ENCODE measurements at regions not wholly inside any gene's neighbourhood (a gene's known extent, or its start where the extent isn't known, plus 50 kb on each side); places are given as distances from the start of the nearest gene placed in this dataset.
"Not testable (repeated sequence)": the region's sequence is repeated elsewhere in the genome, so short reads cannot be mapped to it uniquely, and the experiment has no call there.

- no peak for DNase-seq
Observed at GRCh38 chr1:68767941-68768340, 271.1 kb upstream of the DEPDC1 start.

GRCh38 chr1:68770817-68771216 lies 273.9 kb upstream of the DEPDC1 start:
- H3K79me2 ChIP-seq (ENCODE audit: low read length) = no peaks in the 10 kb centered on the region
- H3K9me3 ChIP-seq (replicated peaks; ENCODE audit: insufficient read depth, low read length) = no peaks in the 10 kb centered on the region
- H3K27me3 ChIP-seq (replicated peaks; ENCODE audit: insufficient read depth, low read length) = no peaks in the 10 kb centered on the region
- H2AFZ ChIP-seq (ENCODE audit: low read length) = no peak overlapping the region
- H3K9ac ChIP-seq (ENCODE audit: low read length) = no peak overlapping the region
- H3K4me2 ChIP-seq (ENCODE audit: low read depth, low read length) = no peak overlapping the region
- H3K9me2 ChIP-seq (replicated peaks; ENCODE audit: insufficient read depth, low read length) = no peaks in the 10 kb centered on the region
- no peaks in the 10 kb centered on the region for H3K4me1 ChIP-seq (ENCODE audit: low read length)
- no peak overlapping the region for H3K27ac ChIP-seq (ENCODE audit: low read length)
- H4K20me1 ChIP-seq (ENCODE audit: insufficient read depth, low read length) = no peaks in the 10 kb centered on the region
- H3K36me3 ChIP-seq (replicated peaks; ENCODE audit: insufficient read depth, low read length) = no peaks in the 10 kb centered on the region
- no peak for TF ChIP-seq EZH2phosphoT487 (IDR thresholded peaks at IDR 0.05; ENCODE audit: low read length)
- no peak for TF ChIP-seq CTCF (IDR thresholded peaks at IDR 0.05; ENCODE audit: low read length)
- TF ChIP-seq EZH2 (optimal IDR thresholded peaks at IDR 0.05; ENCODE audit: low read depth, low read length) = no peak
- H3K4me3 ChIP-seq (ENCODE audit: low read length) = no peak overlapping the region
- no peaks in the 10 kb centered on the region for H3F3A ChIP-seq (ENCODE audit: insufficient read depth, low read length)
- no peak for DNase-seq

More at GRCh38 chr1:68767941-68768340, 271.1 kb upstream of the DEPDC1 start:
- Histone ChIP-seq H3K9ac (ENCODE audit: low read length) (no peak overlapping the region), H3K36me3 (replicated peaks; ENCODE audit: insufficient read depth, low read length) (no peaks in the 10 kb centered on the region), H4K20me1 (ENCODE audit: insufficient read depth, low read length) (no peaks in the 10 kb centered on the region), H2AFZ (ENCODE audit: low read length) (no peak overlapping the region), H3K27me3 (replicated peaks; ENCODE audit: insufficient read depth, low read length) (no peaks in the 10 kb centered on the region), H3F3A (ENCODE audit: insufficient read depth, low read length) (no peaks in the 10 kb centered on the region), H3K79me2 (ENCODE audit: low read length) (no peaks in the 10 kb centered on the region), H3K9me2 (replicated peaks; ENCODE audit: insufficient read depth, low read length) (no peaks in the 10 kb centered on the region), H3K4me2 (ENCODE audit: low read depth, low read length) (no peak overlapping the region), H3K9me3 (replicated peaks; ENCODE audit: insufficient read depth, low read length) (no peaks in the 10 kb centered on the region), H3K4me1 (ENCODE audit: low read length) (no peaks in the 10 kb centered on the region), H3K27ac (ENCODE audit: low read length) (no peak overlapping the region), H3K4me3 (ENCODE audit: low read length) (no peak overlapping the region)
- no peak for TF ChIP-seq EZH2 (optimal IDR thresholded peaks at IDR 0.05; ENCODE audit: low read depth, low read length)
- TF ChIP-seq EZH2phosphoT487 (IDR thresholded peaks at IDR 0.05; ENCODE audit: low read length) = no peak
- no peak for TF ChIP-seq CTCF (IDR thresholded peaks at IDR 0.05; ENCODE audit: low read length)

DNA sequence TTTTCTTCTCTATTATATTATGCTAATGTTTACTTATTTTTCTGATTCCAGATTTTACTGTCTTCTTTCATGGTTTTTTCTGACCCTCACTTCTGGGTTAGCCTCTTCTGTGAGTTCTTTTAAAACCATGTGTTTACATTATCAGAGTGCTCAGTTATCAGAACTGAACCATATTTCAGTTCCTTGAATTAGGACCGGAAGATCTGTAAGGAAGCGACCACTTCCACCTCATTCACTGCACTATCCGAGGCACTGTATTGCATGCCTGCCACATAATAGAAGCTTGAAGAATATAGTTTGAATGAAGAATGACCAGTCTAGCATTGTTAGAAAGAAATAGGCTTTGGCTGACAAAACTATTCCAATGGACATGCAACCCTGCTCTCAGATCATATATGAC lies 281.0 kb upstream of the DEPDC1 start:
- H3K4me3 ChIP-seq (ENCODE audit: low read length) = no peak overlapping the region
- H3K4me1 ChIP-seq (ENCODE audit: low read length) = no peaks in the 10 kb centered on the region
- no peaks in the 10 kb centered on the region for H3K27me3 ChIP-seq (replicated peaks; ENCODE audit: insufficient read depth, low read length)
- TF ChIP-seq CTCF (IDR thresholded peaks at IDR 0.05; ENCODE audit: low read length) = no peak
- TF ChIP-seq EZH2 (optimal IDR thresholded peaks at IDR 0.05; ENCODE audit: low read depth, low read length) = no peak
- no peak for TF ChIP-seq EZH2phosphoT487 (IDR thresholded peaks at IDR 0.05; ENCODE audit: low read length)
- H2AFZ ChIP-seq (ENCODE audit: low read length) = no peak overlapping the region
- H3K36me3 ChIP-seq (replicated peaks; ENCODE audit: insufficient read depth, low read length) = no peaks in the 10 kb centered on the region
- no peak overlapping the region for H3K4me2 ChIP-seq (ENCODE audit: low read depth, low read length)
- H3K27ac ChIP-seq (ENCODE audit: low read length) = no peak overlapping the region
- H3K9ac ChIP-seq (ENCODE audit: low read length) = no peak overlapping the region
- H3K9me3 ChIP-seq (replicated peaks; ENCODE audit: insufficient read depth, low read length) = no peaks in the 10 kb centered on the region
- H3K79me2 ChIP-seq (ENCODE audit: low read length) = no peaks in the 10 kb centered on the region
- H4K20me1 ChIP-seq (ENCODE audit: insufficient read depth, low read length) = no peaks in the 10 kb centered on the region
- no peaks in the 10 kb centered on the region for H3F3A ChIP-seq (ENCODE audit: insufficient read depth, low read length)
- DNase-seq = no peak
- no peaks in the 10 kb centered on the region for H3K9me2 ChIP-seq (replicated peaks; ENCODE audit: insufficient read depth, low read length)

DNA sequence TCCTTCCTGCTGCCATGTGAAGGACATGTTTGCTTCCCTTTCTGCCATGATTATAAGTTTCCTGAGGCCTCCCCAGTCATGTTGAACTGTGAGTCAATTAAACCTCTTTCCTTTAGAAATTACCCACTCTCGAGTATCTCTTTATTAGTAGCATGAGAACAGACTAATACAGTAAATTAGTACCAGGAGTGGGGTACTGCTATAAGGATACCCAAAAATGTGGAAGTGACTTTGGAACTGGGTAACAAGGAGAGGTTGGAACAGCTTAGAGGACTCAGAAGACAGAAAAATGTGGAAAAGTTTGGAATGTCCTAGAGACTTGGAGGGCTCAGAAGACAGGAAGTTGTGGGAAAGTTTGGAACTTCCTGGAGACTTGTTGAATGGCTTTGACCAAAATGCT lies 283.0 kb upstream of the DEPDC1 start:
- not testable (repeated sequence) for H2AFZ ChIP-seq (ENCODE audit: low read length); H3K4me3 ChIP-seq (ENCODE audit: low read length); H3K27me3 ChIP-seq (replicated peaks; ENCODE audit: insufficient read depth, low read length); H3K4me2 ChIP-seq (ENCODE audit: low read depth, low read length); H3K9me3 ChIP-seq (replicated peaks; ENCODE audit: insufficient read depth, low read length); H3K9ac ChIP-seq (ENCODE audit: low read length); H3K9me2 ChIP-seq (replicated peaks; ENCODE audit: insufficient read depth, low read length); H4K20me1 ChIP-seq (ENCODE audit: insufficient read depth, low read length); H3K4me1 ChIP-seq (ENCODE audit: low read length); H3K36me3 ChIP-seq (replicated peaks; ENCODE audit: insufficient read depth, low read length); H3K79me2 ChIP-seq (ENCODE audit: low read length); DNase-seq; H3K27ac ChIP-seq (ENCODE audit: low read length); H3F3A ChIP-seq (ENCODE audit: insufficient read depth, low read length)

Data from MM.1S (cell line).